SK-N-SH (cell line): ENCODE measurements at regions not wholly inside any gene's neighbourhood (a gene's known extent, or its start where the extent isn't known, plus 50 kb on each side); places are given as distances from the start of the nearest gene placed in this dataset.

ENCODE experiments used
- CTCF ChIA-PET: fragments of 300-600, 350-600 bp; formaldehyde crosslinking; extraction: SDS; loops from one replicate; lab custom pipeline; 2021; lab: Yijun Ruan, JAX
- POLR2A ChIA-PET: fragments of 350-600 bp; sonication (Branson Sonifier 250); formaldehyde crosslinking; extraction: SDS; loops from one replicate; lab custom pipeline; 2020; ENCODE audit warnings: antibody characterized with exemption, inconsistent platforms; lab: Yijun Ruan, JAX
- DNase-seq: peaks from one replicate; pipeline ENCODE4 v3.0.0; 2012
- H2AFZ ChIP-seq: fragments of 200-600 bp; sonication (generic); 2 replicates; pipeline ENCODE4 v1.8.1; 2016; ENCODE audit warnings: antibody characterized with exemption, mild to moderate bottlenecking, low read depth
- H3F3A ChIP-seq: fragments of 200-600 bp; sonication (generic); replicated peaks from 2 replicates; pipeline ENCODE3; 2016; ENCODE audit warnings: antibody characterized with exemption, mild to moderate bottlenecking; ENCODE audit not compliant: insufficient read depth
- H3K27ac ChIP-seq, 2 experiments: fragments of 200-500 bp in 1 of 2; fragments of 200-600 bp in 1 of 2; sonication (Bioruptor generic) in 1 of 2; sonication (generic), shearing (Covaris generic) in 1 of 2; 2 replicates each; pipeline versions ENCODE4 v1.5.1 to v1.6.1; 2014 to 2016; ENCODE audit warnings: low read depth in 2 of 2, inconsistent platforms in 1 of 2, low read length in 1 of 2, mild to moderate bottlenecking in 1 of 2, mixed read lengths in 1 of 2
- H3K27me3 ChIP-seq: fragments of 200-600 bp; sonication (generic), shearing (Covaris generic); 2 replicates; pipeline ENCODE4 v1.6.1; 2016; ENCODE audit warnings: mixed run types; ENCODE audit not compliant: insufficient read depth
- H3K36me3 ChIP-seq, 2 experiments: fragments of 200-500 bp in 1 of 2; fragments of 200-600 bp in 1 of 2; sonication (Bioruptor generic) in 1 of 2; sonication (generic) in 1 of 2; replicated peaks in 1 of 2; 2 replicates each; pipeline versions ENCODE3 to v1.5.1; 2014 to 2016; ENCODE audit warnings: low read length in 1 of 2, mild to moderate bottlenecking in 1 of 2; ENCODE audit not compliant: insufficient read depth in 2 of 2, control insufficient read depth in 1 of 2
- H3K4me1 ChIP-seq, 2 experiments: fragments of 200-500 bp in 1 of 2; fragments of 200-600 bp in 1 of 2; sonication (Bioruptor generic) in 1 of 2; sonication (generic), shearing (Covaris generic) in 1 of 2; 2 replicates each; pipeline versions ENCODE4 v1.5.1 to v1.6.1; 2014 to 2016; ENCODE audit warnings: low read depth in 1 of 2, low read length in 1 of 2, mixed run types in 1 of 2; ENCODE audit not compliant: insufficient read depth in 2 of 2, control insufficient read depth in 1 of 2
- H3K4me2 ChIP-seq: fragments of 200-600 bp; sonication (generic), shearing (Covaris generic); 2 replicates; pipeline ENCODE4 v1.6.1; 2017; ENCODE audit warnings: mixed run types
- H3K4me3 ChIP-seq, 2 experiments: fragments of 200-500 bp in 1 of 2; fragments of 200-600 bp in 1 of 2; sonication (Bioruptor generic) in 1 of 2; sonication (generic), shearing (Covaris generic) in 1 of 2; 2 replicates each; pipeline versions ENCODE4 v1.5.1 to v1.8.1; 2014 to 2016; ENCODE audit warnings: low read depth in 2 of 2, inconsistent platforms in 1 of 2, low read length in 1 of 2, mild to moderate bottlenecking in 1 of 2, mixed read lengths in 1 of 2, moderate library complexity in 1 of 2
- H3K79me2 ChIP-seq: fragments of 200-600 bp; sonication (generic); 2 replicates; pipeline ENCODE4 v1.8.1; 2017; ENCODE audit warnings: mild to moderate bottlenecking; ENCODE audit not compliant: insufficient read depth
- H3K9ac ChIP-seq: fragments of 200-600 bp; sonication (generic); 2 replicates; pipeline ENCODE4 v1.6.1; 2017; ENCODE audit warnings: mixed run types
- H3K9me2 ChIP-seq: fragments of 200-600 bp; sonication (generic); 2 replicates; pipeline ENCODE4 v1.6.1; 2017; ENCODE audit warnings: mixed run types
- H3K9me3 ChIP-seq: fragments of 200-600 bp; sonication (generic); 2 replicates; pipeline ENCODE4 v1.6.1; 2017; ENCODE audit warnings: mixed run types, mild to moderate bottlenecking, moderate library complexity
- H4K20me1 ChIP-seq: fragments of 200-600 bp; sonication (generic); 2 replicates; pipeline ENCODE4 v1.6.1; 2017; ENCODE audit warnings: mild to moderate bottlenecking, mixed run types; ENCODE audit not compliant: insufficient read depth
- CHD2 ChIP-seq: fragments of 150-350 bp; IDR thresholded peaks from 2 replicates; pipeline ENCODE4 v1.6.1; 2018; ENCODE audit warnings: low read length; ENCODE audit not compliant: partially characterized antibody
- ELF1 ChIP-seq: IDR thresholded peaks from 2 replicates; pipeline ENCODE4 v1.4.0; 2012
- EP300 ChIP-seq, 2 experiments: IDR thresholded peaks; 2 replicates each; pipeline versions ENCODE4 v1.4.0 to v1.6.1; 2012; ENCODE audit warnings: borderline replicate concordance in 1 of 2, low read depth in 1 of 2, low read length in 1 of 2
- EZH2phosphoT487 ChIP-seq: fragments of 200-600 bp; sonication (generic); IDR thresholded peaks from 2 replicates; pipeline ENCODE4 v1.6.1; 2017; ENCODE audit warnings: low read depth, mixed run types, mild to moderate bottlenecking, antibody characterized with exemption, moderate library complexity, borderline replicate concordance
- GATA2 ChIP-seq: sonication (generic); formaldehyde crosslinking; IDR thresholded peaks from 2 replicates; pipeline ENCODE4 v1.5.0; 2020; ENCODE audit warnings: mild to moderate bottlenecking, missing genetic modification reagents
- MEF2A ChIP-seq: IDR thresholded peaks from 2 replicates; pipeline ENCODE4 v1.4.0; 2012; ENCODE audit warnings: low read depth, borderline replicate concordance
- NFIC ChIP-seq: IDR thresholded peaks from 2 replicates; pipeline ENCODE4 v1.4.0; 2012; ENCODE audit warnings: borderline replicate concordance
- RFX5 ChIP-seq: IDR thresholded peaks from 2 replicates; pipeline ENCODE4 v1.6.1; 2012; ENCODE audit warnings: mild to moderate bottlenecking, improper control_type of control experiment, low read length
- SMC3 ChIP-seq: IDR thresholded peaks from 2 replicates; pipeline ENCODE4 v1.6.1; 2012; ENCODE audit warnings: low read depth, low read length, improper control_type of control experiment
- YY1 ChIP-seq: IDR thresholded peaks from 2 replicates; pipeline ENCODE4 v1.4.0; 2012; ENCODE audit warnings: low read depth, mild to moderate bottlenecking
- TF ChIP-seq, protein P1 (sequence below): IDR thresholded peaks from 2 replicates; pipeline ENCODE4 v1.4.0; 2012; ENCODE audit warnings: low read depth
- TF ChIP-seq, protein P2 (sequence below): fragments of 150-350 bp; IDR thresholded peaks from 2 replicates; pipeline ENCODE4 v1.6.1; 2016; ENCODE audit warnings: mild to moderate bottlenecking, low read depth, low read length
- TF ChIP-seq, protein P3 (sequence below): fragments of 200-600 bp; sonication (generic); IDR thresholded peaks from 2 replicates; pipeline ENCODE4 v1.6.1; 2017; ENCODE audit warnings: antibody characterized with exemption, mild to moderate bottlenecking, moderate library complexity
- TF ChIP-seq, protein P4 (sequence below): IDR thresholded peaks from 2 replicates; pipeline ENCODE4 v1.6.1; 2012; ENCODE audit warnings: mild to moderate bottlenecking, low read depth, low read length, moderate library complexity

DNA sequence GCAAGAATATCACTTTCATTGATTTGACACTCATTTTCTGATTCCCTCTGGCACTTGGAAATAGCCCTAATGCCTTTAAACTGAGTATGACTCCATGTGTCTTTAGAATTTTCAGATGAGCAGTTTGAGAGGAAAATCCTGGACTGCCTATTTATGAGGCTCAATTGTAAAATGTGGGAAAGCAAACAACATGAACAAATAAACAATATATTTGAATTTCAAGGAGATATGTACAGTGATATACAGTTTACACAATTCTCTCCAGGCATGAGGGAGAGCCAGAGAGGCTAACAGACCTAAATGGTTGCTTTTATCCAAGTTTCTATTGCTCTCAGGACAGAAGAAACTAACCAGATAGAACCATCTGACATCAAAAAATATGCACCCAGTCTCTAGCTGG, 748.2 kb upstream of the NRSN1 start:
- H3F3A ChIP-seq, result no peaks in the 10 kb centered on the region
- no peaks in the 10 kb centered on the region for H3K79me2 ChIP-seq
- H2AFZ ChIP-seq, result no peak overlapping the region
- no peaks in the 10 kb centered on the region for H3K9me2 ChIP-seq
- H3K9ac ChIP-seq, result no peak overlapping the region
- ChIA-PET POLR2A (no interaction called here), CTCF (interaction anchor here (0.9 to 1.4 kb wide), 2 partner anchors 8 to 905 kb away, joined by 3 read pairs; no protein-coding TSS in a partner anchor)
- no peaks in the 10 kb centered on the region for H3K36me3 ChIP-seq
- no peak for DNase-seq
- no peaks in the 10 kb centered on the region for H4K20me1 ChIP-seq
- no peaks in the 10 kb centered on the region; a peak in 1 of 4 replicates for H3K4me1 ChIP-seq
- H3K4me2 ChIP-seq, result no peak overlapping the region
- H3K9me3 ChIP-seq, result no peaks in the 10 kb centered on the region
- H3K27me3 ChIP-seq, result no peaks in the 10 kb centered on the region
- no peak overlapping the region for H3K4me3 ChIP-seq
- no peak for TF ChIP-seq GATA2 (CRISPR knock-in tag)
- no peak for TF ChIP-seq SMC3
- TF ChIP-seq CHD2, result no peak
- TF ChIP-seq YY1, result no peak
- TF ChIP-seq, protein P1, sequence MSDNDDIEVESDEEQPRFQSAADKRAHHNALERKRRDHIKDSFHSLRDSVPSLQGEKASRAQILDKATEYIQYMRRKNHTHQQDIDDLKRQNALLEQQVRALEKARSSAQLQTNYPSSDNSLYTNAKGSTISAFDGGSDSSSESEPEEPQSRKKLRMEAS, result no peak
- TF ChIP-seq, protein P2, sequence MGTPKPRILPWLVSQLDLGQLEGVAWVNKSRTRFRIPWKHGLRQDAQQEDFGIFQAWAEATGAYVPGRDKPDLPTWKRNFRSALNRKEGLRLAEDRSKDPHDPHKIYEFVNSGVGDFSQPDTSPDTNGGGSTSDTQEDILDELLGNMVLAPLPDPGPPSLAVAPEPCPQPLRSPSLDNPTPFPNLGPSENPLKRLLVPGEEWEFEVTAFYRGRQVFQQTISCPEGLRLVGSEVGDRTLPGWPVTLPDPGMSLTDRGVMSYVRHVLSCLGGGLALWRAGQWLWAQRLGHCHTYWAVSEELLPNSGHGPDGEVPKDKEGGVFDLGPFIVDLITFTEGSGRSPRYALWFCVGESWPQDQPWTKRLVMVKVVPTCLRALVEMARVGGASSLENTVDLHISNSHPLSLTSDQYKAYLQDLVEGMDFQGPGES, result no peak
- TF ChIP-seq, protein P3, sequence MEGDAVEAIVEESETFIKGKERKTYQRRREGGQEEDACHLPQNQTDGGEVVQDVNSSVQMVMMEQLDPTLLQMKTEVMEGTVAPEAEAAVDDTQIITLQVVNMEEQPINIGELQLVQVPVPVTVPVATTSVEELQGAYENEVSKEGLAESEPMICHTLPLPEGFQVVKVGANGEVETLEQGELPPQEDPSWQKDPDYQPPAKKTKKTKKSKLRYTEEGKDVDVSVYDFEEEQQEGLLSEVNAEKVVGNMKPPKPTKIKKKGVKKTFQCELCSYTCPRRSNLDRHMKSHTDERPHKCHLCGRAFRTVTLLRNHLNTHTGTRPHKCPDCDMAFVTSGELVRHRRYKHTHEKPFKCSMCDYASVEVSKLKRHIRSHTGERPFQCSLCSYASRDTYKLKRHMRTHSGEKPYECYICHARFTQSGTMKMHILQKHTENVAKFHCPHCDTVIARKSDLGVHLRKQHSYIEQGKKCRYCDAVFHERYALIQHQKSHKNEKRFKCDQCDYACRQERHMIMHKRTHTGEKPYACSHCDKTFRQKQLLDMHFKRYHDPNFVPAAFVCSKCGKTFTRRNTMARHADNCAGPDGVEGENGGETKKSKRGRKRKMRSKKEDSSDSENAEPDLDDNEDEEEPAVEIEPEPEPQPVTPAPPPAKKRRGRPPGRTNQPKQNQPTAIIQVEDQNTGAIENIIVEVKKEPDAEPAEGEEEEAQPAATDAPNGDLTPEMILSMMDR, result no peak
- TF ChIP-seq RFX5, result no peak
- no peak for TF ChIP-seq ELF1
- no peak for TF ChIP-seq MEF2A
- TF ChIP-seq, protein P4, sequence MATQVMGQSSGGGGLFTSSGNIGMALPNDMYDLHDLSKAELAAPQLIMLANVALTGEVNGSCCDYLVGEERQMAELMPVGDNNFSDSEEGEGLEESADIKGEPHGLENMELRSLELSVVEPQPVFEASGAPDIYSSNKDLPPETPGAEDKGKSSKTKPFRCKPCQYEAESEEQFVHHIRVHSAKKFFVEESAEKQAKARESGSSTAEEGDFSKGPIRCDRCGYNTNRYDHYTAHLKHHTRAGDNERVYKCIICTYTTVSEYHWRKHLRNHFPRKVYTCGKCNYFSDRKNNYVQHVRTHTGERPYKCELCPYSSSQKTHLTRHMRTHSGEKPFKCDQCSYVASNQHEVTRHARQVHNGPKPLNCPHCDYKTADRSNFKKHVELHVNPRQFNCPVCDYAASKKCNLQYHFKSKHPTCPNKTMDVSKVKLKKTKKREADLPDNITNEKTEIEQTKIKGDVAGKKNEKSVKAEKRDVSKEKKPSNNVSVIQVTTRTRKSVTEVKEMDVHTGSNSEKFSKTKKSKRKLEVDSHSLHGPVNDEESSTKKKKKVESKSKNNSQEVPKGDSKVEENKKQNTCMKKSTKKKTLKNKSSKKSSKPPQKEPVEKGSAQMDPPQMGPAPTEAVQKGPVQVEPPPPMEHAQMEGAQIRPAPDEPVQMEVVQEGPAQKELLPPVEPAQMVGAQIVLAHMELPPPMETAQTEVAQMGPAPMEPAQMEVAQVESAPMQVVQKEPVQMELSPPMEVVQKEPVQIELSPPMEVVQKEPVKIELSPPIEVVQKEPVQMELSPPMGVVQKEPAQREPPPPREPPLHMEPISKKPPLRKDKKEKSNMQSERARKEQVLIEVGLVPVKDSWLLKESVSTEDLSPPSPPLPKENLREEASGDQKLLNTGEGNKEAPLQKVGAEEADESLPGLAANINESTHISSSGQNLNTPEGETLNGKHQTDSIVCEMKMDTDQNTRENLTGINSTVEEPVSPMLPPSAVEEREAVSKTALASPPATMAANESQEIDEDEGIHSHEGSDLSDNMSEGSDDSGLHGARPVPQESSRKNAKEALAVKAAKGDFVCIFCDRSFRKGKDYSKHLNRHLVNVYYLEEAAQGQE, result no peak
- TF ChIP-seq EP300 (IDR thresholded peaks at IDR 0.05; ENCODE audit: borderline replicate concordance in 1 of 2, low read depth in 1 of 2, low read length in 1 of 2), result no peak
- TF ChIP-seq NFIC, result no peak
- TF ChIP-seq EZH2phosphoT487, result no peak
- H3K27ac ChIP-seq, result no peak overlapping the region
